Activated CD4-positive, alpha-beta T cell treated with anti-CD3 and anti-CD28 coated beads, Interleukin-2, amount 50 U/mL, for 1 hour (primary cell): ENCODE measurements at regions not wholly inside any gene's neighbourhood (a gene's known extent, or its start where the extent isn't known, plus 50 kb on each side); places are given as distances from the start of the nearest gene placed in this dataset.
"Not testable (repeated sequence)": the region's sequence is repeated elsewhere in the genome, so short reads cannot be mapped to it uniquely, and the experiment has no call there.

Experiments
- DNase-seq: peaks from one replicate; pipeline ENCODE4 v3.0.0-alpha.2; 2020

- no peak for DNase-seq
Observed at GRCh38 chr2:16226943-16227664, 286.8 kb downstream of the MYCN start.

- no peak for DNase-seq
Observed at GRCh38 chr2:16226381-16226780, 286.0 kb downstream of the MYCN start.

- no peak for DNase-seq
Observed at GRCh38 chr2:16225545-16225944, 285.2 kb downstream of the MYCN start.

- no peak for DNase-seq
Observed at GRCh38 chr2:16225071-16225470, 284.7 kb downstream of the MYCN start.

- DNase-seq = no peak
Observed at GRCh38 chr2:16224298-16225045, 284.1 kb downstream of the MYCN start.

GRCh38 chr2:16223841-16224177 is 283.5 kb downstream of the MYCN start:
- no peak for DNase-seq

- no peak for DNase-seq
Observed at GRCh38 chr2:16223161-16223840, 283.0 kb downstream of the MYCN start.

GRCh38 chr2:16222326-16222725 is 282.0 kb downstream of the MYCN start:
- DNase-seq = no peak

GRCh38 chr2:16221461-16222010 is 281.2 kb downstream of the MYCN start:
- DNase-seq = no peak

GRCh38 chr2:16219292-16219975 is 279.1 kb downstream of the MYCN start:
- no peak for DNase-seq

GRCh38 chr2:16218625-16219024 is 278.3 kb downstream of the MYCN start:
- no peak for DNase-seq

- no peak for DNase-seq
Observed at GRCh38 chr2:16218161-16218560, 277.8 kb downstream of the MYCN start.

- DNase-seq = not testable (repeated sequence)
Observed at GRCh38 chr2:16217741-16218140, 277.4 kb downstream of the MYCN start.

- DNase-seq = no peak
Observed at GRCh38 chr2:16217291-16217690, 276.9 kb downstream of the MYCN start.

- DNase-seq = no peak
Observed at GRCh38 chr2:16216558-16216945, 276.2 kb downstream of the MYCN start.

- DNase-seq = no peak
Observed at GRCh38 chr2:16215902-16216557, 275.7 kb downstream of the MYCN start.

- DNase-seq = no peak
Observed at GRCh38 chr2:16214861-16215260, 274.5 kb downstream of the MYCN start.

- no peak for DNase-seq
Observed at GRCh38 chr2:16214391-16214790, 274.0 kb downstream of the MYCN start.

GRCh38 chr2:16212321-16212720 is 272.0 kb downstream of the MYCN start:
- DNase-seq = no peak

- no peak for DNase-seq
Observed at GRCh38 chr2:16211341-16211740, 271.0 kb downstream of the MYCN start.

- DNase-seq = no peak
Observed at GRCh38 chr2:16210841-16211240, 270.5 kb downstream of the MYCN start.

- DNase-seq = no peak
Observed at GRCh38 chr2:16209799-16210198, 269.4 kb downstream of the MYCN start.

GRCh38 chr2:16208921-16209320 is 268.6 kb downstream of the MYCN start:
- DNase-seq = no peak
